ENCODE measurements at regions not wholly inside any gene's neighbourhood (a gene's known extent, or its start where the extent isn't known, plus 50 kb on each side); places are given as distances from the start of the nearest gene placed in this dataset.
"Not testable (repeated sequence)": the region's sequence is repeated elsewhere in the genome, so short reads cannot be mapped to it uniquely, and the experiment has no call there.

DNA sequence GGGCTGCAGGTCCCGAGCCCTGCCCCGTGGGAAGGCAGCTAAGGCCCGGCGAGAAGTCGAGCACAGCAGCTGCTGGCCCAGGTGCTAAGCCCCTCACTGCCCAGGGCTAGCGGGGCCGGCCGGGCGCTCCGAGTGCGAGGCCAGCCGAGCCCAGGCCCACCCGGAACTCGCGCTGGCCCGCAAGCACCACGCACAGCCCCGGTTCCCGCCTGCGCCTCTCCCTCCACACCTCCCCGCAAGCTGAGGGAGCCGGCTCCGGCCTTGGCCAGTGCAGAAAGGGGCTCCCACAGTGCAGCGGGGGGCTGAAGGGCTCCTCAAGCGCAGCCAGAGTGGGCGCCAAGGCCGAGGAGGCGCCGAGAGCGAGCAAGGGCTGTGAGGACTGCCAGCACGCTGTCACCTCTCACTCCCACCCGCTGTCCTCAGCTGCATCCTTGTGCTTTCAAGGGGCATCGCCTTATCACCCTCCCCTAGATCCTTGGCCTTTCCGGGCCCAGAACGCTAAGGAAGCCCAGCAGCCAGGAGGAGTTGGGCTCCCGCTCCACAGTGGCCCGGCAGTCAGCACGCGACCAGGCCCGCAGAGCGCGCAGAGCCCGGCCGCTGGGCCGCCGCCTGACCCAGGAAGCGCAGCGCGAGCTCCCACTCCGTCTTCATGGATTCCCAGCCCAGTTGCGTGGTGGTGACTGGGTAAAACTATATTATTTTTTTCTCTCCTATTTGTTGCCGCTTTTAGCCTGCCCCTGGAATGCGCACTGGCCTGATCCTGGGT, 144.1 kb downstream of the ARRDC4 start:
- not testable (repeated sequence) for TF ChIP-seq POLR2AphosphoS5 (IDR thresholded peaks at IDR 0.05; ENCODE audit: insufficient read depth, low read depth, low read length); CTCF (IDR thresholded peaks at IDR 0.05; ENCODE audit: extremely low read depth in 1 of 2, insufficient read depth in 1 of 2, low read depth in 1 of 2, low read length in 2 of 2); EZH2 (IDR thresholded peaks at IDR 0.05; ENCODE audit: borderline replicate concordance, low read depth, low read length, severe bottlenecking); POLR2A (IDR thresholded peaks at IDR 0.05; ENCODE audit: low read depth, low read length); MAX (IDR thresholded peaks at IDR 0.05; ENCODE audit: insufficient read depth, insufficient read length); FOS (IDR thresholded peaks at IDR 0.05; ENCODE audit: borderline replicate concordance, insufficient read depth, low read length); JUN (IDR thresholded peaks at IDR 0.05; ENCODE audit: borderline replicate concordance, insufficient read depth, insufficient read length, low read depth); MYC (IDR thresholded peaks at IDR 0.05; ENCODE audit: low read depth, low read length)
